ENCODE measurements at regions not wholly inside any gene's neighbourhood (a gene's known extent, or its start where the extent isn't known, plus 50 kb on each side); places are given as distances from the start of the nearest gene placed in this dataset.

DNA sequence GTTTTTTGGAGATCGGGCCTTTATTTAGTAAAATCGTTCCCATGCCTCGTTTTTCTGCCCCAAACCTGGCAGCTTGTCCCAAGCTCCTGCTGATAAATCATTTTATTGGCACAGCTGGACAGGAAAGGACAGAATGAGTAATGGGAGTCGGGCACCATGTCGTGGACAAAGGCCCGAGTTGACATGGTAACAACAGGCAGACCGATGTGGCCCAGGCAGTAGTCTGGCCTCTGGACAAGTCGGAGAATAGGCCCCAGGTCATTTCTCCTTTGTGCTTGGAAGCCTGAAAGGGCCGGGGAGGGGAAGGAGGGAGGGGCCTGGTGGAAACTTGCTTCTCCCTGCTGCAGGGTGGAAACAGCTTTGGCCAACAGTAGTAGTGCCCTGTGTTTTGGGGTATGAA is 234.9 kb downstream of the SUDS3 start:
- DNase-seq: no peak

DNA sequence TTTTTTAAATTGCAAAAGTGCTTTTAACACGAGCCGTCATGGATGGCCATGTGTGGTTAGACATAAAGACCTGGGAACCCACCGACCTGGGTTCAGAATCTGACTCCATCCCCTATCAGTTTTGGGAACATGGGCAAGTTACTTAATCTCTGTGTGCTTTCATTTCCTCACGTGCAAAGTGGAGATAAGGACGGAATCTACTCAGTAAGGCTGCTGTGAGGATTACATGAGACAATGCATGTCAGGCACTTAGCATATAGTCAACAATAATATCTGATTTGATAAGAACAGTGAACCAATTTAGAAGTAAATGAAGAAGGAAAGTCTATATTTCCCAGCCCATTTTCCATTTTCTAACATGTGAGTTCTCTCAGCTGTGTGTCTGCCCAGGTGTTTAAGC is 235.4 kb downstream of the SUDS3 start:
- peak; percentile 22 for DNase-seq

DNA sequence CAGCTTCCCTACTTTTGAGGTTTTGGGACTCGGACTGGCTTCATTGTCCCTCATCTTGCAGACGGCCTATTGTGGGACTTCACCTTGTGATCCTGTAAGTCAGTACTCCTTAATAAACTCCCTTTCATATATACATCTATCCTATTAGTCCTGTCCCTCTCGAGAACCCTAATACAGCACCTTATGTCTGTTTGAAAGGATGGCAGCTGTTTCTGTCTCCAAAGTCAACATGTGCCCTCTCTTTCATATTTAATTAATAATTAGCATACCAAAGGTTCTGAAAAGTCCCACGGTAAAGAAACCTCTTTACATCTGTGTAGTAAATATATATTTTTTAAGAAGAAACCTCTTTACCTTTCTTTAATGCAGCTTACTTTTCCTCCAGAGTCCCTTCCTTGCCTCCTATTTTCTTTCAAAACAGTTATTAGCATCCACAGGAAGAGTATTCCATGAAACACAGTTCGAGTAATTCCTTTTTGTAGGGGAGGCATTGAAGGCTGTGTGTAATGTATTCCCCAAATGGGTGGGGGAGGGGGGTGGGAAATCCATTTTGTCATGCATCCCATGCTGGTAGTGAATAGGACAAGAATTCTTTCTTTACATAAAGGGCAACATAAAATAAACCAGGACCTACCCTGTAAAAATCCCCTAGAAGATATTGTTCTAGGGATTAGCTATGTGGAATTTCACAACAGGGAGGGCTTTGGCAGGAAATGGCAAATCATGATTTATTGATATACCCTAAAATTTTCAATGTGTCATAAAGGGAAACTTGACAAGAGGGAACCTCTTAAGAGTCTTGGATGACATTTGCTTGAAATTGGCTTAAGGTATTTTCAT is 241.5 kb downstream of the SUDS3 start:
- DNase-seq: no peak

DNA sequence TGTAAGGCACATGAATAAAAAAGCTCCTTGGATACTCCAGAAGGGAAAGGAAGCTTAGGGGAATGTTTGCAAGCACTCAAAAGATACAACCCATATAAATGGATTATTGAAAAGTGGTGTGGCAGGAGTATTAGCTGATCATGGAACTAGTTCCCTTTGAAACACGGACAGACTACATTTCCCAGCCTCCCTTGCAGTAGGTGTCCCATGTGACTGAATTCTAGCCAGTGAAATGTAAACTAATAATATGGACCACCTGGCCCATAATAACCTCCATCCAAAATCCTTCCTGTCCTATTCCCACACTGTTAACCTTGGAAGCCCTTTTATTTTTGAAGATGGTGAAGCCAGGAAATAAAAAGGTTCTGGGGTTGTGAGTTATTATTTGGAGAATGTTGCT is 242.3 kb downstream of the SUDS3 start:
- no peak for DNase-seq

DNA sequence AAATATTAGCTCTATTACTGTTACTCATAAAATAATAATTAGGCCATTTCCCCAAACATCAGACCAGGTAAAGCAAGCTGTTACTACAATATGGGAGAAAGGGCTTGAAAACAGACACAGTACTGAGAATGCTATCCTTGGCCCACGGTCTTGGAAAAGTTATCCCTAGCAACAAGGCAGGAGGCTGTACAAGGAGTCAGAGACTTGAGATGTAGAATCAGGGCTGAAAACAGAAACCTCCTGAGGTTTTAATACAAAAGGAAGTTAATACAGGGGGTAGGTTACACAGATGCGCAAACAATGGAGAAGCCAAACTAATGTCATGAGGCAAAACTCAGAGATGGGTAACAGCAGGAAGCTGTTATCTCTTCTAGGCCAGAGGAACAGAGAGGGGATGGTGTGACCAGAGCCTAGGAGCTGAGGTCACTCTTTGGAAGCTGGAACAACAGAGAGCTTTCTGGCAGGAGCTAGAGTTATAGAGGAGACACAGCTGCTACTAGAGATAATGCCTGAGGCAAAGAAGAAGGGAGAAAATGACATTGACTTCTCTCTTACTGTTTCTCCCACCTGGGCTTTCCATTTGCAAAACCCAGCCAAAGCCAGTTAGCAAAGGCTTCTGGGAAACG is 248.8 kb downstream of the SUDS3 start:
- peak; percentile 25 for DNase-seq

DNA sequence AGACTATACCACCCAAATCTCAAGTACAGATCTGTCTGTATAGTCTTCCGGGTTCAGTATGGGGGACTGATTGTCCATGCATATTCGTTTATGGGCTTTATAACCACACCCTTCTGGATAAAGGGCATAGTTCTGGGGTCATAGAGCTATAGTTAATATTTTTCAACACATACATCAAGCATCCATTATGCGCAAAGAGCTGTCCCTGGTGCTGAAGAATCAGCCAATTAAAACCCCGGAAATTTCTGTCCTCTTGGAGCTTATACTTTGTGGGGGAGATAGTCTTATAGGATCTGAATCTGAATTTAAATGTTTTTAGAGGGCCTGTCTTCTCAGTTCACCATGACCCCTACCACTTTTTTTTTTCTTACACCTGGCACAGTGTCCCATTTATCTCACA is 256.7 kb downstream of the SUDS3 start:
- DNase-seq: no peak

DNA sequence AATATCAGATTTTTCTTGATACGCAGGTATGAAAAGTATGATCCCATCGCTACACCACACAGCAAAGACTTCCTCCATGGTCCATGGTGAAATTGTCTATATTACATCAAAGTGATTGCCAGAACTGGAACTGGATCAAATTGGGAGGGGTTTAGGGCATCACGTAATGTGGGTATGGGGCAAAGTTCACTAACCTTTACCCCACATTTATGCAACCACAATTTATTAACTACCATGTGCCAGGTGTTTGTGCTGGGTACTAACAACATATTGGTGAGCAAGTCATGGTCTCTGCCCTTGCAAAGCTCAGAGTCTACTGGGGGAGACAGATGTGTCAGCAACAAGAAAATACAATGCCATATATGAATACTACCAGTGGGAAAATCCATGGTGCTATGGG is 258.9 kb downstream of the SUDS3 start:
- DNase-seq: no peak

DNA sequence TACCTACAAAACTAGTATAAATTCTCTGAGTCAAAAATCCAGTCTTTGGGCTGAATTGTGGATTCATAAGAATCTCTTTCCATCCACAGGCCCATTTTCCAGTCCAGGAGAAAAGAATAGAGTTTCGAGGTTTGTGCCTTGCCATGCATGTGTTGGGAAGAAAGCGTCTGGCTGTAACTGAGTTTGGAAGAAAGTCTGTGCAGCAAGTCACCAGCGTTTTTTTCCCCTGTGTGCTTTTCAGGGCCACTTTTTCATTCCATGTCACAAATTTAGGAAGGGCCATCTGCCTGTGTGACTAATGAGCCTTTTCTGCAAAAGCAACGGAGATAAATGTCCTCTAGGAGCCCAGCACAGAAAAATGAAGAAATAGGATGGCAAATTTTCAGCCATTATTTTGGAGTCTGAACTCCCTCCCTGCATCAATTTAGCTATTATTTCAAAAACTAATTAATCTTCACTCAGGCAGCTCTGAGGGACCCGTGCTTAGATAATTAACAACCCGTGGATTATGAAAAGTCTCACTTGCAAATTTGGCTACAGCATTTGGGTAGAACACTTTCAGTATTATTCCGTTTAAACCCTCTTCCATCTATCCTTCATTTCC is 261.5 kb downstream of the SUDS3 start:
- DNase-seq: no peak

DNA sequence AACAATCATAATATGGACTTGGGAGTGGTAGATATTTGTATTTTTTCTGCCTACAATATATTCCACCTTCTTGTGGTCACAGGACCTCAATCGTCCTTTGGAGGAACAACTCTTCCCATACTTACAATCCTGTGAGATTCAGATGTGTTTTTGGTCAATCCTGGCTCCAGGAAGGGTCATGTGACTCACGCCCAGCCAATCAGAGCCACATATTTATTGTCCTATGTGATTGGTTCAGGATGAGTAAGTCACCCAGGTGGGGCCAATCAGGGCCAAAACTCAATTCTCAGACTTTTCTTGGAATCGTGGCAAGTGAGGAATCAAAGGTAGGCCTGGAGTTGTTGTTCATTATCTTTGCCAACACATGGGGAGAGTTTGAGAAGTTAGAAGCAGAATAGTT is 264.9 kb downstream of the SUDS3 start:
- DNase-seq: no peak

DNA sequence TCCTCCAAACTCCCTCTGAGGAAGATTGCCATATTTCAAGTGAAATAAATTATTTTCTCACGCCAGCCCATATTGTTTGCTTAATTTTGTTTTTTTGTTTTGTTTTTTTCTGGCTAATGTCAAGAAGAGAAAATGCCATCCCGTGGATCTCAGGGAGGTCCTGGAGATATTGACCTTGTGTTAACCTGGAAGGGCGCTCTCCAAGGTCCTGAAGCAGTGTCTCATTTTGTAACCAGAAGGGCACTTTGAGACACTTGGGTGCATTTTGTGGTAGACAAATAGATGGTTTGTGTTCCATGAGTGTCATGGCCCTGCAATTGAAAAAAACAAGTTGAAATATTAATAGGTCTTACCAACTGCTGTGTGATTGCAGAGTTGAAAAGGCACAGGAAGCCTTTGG is 268.9 kb downstream of the SUDS3 start:
- DNase-seq: peak; percentile 40

DNA sequence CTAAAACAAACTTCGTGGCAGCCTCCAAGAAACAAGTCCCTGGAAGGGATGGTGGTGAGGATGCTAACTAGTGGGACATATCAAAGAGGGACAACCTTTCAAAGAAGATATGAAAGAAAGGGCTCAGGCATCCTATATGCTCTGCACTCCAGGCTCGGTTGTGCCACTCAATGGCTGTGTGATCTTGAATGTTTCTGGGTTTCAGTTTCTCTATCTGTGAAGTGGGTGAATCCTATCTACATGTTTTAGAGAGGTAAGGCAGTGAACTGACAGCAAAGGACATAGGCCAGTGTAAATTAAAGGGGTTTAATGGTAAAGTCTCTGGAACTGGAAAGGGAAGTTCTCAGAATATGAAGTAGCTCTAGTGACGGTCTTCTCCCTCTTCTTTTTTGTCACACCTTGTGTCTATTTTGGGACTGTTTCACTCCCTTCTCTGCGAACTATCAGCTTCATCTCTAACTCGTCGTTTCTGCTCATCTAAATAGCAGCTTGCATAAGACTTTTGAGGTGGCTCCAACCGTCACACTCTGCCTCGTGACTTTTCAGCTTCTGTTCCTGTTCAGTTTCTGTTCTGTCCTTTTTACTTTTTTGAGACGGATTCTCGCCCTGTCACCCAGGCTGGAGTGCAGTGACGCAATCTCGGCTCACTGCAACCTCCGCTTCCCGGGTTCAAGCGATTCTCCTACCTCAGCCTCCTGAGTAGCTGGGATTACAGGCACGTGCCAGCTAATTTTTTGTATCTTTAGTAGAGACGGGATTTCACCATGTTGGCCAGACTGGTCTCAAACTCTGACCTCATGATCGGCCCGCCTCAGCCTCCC is 273.6 kb downstream of the SUDS3 start:
- no peak for DNase-seq

DNA sequence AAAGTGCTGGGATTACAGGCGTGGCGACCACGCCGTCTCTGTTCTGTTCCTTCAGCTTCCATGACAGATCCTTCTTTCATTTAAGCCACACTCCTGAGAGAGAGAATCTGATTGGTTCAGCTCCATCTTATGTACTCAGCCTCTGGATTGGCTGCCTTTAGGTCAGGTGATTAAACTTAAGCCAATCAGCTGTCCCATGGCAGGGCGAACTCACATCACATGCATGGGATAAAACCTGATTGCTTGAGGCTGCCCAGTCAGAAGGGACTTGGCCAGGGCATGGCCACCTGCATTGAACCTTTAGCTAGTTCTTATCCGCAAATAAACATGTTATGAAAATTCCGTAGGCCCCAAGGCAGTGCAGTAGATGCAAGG is 274.2 kb downstream of the SUDS3 start:
- DNase-seq: no peak

DNA sequence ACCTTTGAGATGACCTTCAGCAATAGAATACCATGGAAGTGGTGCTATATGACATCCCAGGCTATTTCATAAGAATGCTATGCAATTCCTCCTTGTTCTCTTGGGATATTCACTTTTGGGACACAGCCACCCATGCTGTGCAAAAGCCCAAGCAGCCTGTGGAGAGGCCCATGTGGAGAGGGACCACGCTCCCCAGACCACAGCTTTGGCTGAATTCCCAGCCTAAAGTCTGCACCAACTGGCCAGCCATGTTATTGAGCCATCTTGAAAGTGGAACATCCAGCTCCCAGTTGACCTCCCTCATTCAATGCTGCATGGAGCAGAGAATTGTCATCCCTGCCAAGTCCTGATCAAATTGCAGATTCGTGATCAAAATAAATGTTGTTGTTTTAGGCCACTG is 275.1 kb downstream of the SUDS3 start:
- no peak for DNase-seq

DNA sequence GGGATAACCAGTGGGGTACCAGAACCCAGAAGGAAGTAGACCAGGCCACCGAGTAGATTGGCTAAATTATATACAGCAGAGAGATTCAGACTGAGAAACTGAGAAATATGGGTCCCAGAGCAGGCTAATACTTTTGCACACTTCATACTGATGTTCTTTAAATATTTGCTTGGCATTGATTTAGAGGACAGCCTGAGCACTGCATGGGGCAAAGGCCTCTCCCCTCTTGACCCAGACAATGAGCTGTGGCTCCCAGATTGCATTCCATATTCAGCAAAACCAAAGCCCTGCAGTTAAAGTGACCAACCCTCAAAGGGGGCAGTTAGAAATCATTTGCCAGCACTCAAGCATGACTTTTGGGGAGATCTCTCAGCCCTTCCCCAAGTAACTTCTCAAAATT is 279.2 kb downstream of the SUDS3 start:
- DNase-seq: no peak

DNA sequence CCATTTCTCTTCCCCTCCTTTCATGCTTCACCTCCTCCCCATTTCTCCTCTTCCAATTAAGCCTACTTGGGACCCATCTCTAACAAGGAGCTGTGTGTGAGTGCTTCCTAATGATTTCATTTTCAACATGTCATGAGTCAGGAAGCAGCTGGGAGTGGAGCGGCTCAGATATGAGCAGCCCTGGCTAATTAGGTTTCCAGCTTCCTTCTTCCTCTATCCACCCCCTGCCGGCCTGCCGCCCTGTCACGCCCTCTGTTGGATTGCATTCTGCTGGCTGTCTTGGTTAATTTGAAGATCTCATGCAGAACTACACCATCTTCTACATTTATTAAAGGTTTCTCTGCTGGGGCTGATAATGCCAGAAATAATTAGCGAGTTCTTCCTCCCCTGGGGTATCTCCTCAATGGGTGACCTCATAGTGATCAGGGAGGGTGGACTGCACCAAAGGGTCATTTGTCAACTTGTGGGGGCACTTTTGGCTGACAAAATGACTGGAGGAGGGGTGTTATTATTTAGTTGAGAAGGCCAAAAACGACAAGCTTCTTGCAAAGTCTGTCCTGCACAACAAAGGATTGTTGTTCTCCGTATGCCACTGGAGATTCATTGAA is 300.9 kb upstream of the SRRM4 start:
- DNase-seq: peak; percentile 37

DNA sequence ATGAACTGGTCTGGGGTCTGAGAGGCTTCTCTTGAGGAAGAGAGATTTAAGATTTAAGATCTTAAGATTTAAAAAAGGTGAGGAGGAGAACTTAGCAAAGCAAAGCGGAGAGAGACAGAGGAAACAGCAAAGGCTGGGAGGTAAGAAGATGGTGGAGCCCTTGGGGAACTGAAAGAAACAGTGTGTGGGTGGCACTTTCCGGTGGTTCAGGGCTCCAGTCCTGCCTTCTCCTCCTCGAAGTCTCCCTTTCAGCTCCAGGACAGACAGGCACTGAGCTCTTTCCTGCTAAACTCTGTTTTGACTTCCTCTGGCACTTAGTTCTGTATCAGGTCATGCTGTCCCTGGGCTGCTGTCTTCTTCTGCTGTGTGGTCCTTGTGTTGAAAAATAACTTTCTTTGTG is 298.7 kb upstream of the SRRM4 start:
- no peak for DNase-seq

DNA sequence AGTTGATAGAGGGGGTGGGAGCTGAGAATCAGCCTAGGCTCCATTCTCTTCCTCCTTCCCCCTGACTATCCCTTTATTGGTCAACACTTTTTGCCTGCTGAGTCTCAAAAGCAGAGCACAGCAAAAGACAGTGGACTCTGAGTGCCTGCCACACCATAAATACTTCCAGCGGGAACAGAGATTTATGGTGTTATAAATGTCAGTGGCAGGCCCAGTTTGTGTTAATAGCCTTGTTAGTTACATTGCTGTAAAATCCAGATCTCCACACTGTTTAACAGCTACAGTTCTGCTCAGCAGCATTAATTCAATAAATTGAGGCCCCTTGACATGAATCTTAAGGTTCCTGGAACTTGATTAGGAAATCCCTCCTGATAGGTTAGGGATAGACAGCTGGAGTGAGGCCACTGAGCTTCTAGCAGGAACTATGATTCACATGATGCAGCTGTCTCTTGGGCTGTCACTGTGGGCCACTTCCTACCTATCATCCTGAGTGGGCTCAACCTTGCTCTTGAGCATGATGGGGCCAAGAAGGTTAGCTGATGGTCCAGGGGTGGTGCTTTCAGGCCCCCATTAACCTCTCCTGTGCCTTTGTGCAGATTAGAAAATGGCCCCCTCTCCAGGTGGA is 295.2 kb upstream of the SRRM4 start:
- DNase-seq: no peak

DNA sequence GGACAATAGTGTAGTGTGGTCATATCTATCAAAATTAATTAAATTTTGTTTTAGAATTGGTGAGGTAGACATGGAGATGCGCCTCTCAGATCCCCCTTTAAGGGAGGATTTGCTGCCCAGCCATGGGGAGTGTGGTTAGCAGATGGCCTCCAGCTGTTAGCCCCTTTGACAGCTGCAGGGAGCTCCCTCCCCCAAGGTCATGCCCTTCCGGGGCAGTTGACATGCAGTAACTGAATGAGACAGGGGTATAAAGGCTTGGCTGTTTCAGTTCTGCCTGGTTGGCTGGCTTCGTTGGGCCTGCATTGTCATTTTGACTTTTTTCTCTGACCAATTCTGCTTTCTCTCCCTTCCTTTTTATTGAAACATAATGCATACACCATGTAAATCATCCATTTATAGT is 291.5 kb upstream of the SRRM4 start:
- no peak for DNase-seq

DNA sequence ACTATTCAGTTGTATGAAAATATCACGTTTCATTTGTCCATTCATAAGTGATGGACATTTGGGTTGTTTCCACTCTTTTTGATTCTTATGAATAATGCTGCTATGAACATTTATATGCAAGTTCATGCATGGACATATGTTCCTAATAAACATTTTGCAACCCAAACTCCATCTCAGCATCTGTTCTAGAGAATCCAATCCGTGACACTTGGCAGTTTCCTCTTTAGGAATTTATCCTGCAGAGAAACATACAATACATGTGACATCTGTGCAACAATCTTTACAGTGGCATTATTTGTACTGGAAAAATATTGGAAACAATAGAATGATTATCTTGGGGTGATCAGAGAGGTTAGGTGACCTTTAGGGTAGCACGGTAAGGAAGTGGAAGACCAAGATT is 290.8 kb upstream of the SRRM4 start:
- no peak for DNase-seq

DNA sequence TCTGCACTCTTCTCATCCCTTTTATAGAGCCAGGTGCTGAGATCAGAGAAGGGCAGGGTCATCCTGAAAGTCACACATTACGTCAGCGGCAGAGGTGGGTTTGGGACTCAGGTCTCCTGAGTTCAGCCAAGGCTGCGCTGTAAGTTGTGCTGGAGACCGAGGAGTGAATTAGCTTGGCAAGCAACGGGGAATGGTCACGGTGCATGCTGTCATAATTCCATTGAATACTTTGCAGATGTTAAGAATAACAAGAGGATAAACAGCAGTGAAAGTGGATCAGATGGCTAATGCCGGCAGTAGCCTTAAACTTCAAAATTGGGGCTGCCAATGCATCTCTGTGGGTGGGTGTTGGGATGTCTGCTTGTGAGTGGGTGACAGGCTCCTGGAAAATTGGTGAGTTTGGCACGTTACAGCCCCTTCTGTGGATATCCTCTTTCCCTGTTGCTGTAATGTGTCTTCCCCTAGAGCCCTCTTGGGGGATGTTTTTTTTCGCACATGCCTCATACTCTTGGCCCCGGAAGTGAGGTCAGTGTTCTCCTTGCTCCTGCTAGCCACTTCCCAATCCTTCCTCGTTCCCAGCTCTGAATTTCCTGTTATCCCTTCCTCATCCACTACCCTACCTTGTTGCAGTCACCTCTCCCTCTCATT is 287.1 kb upstream of the SRRM4 start:
- no peak for DNase-seq

DNA sequence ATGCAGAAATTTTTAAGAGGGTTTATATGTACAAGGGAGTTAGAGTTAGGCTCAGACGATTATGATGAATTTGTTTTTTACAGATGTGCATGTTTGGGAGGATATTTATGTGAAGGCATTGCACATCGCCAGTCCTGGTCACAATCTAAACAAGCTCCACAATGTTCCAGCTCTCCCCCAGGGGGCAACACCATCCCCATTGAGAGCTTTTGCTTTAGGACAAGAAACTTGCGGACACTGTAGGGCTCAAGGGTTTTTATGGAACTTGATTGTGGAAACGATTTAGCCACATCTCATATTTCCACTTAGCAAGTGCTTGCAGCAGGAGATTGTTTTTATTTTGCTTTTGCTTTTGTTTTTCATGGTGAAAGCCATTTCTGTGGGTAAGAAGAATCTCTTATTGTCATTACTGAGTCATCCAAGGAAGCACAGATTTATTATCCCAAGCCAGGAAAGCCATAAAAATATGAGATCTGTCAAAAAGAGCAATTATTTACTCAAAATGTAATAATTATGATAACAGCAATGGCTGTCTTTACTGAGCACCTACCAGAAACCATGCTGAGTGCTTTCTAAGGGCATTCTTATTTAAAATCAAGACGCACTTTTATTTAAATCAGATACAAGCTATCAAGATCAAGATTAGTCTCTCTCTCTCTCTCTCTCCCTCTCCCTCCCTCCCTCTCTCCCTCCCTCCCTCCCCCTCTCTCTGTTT is 276.7 kb upstream of the SRRM4 start:
- no peak for DNase-seq

Measured in OCI-M1 (cell line).